Right atrium auricular region (tissue), 2 donors: ENCODE measurements at regions not wholly inside any gene's neighbourhood (a gene's known extent, or its start where the extent isn't known, plus 50 kb on each side); places are given as distances from the start of the nearest gene placed in this dataset.
"Not testable (repeated sequence)": the region's sequence is repeated elsewhere in the genome, so short reads cannot be mapped to it uniquely, and the experiment has no call there.

Experiments used
- DNase-seq: peaks from one replicate; pipeline ENCODE4 v3.0.0-alpha.2; 2019; ENCODE audit warnings: low spot score
- H3K27ac ChIP-seq, 2 donors: fragments of 200-600 bp; sonication (generic); 1 replicate in 1 of 2; 2 replicates in 1 of 2; pipeline ENCODE4 v1.5.1; 2016 to 2019
- H3K27me3 ChIP-seq, 2 donors: fragments of 200-600 bp; sonication (generic); one replicate each; pipeline versions ENCODE4 v1.5.1 to v1.6.0; 2017 to 2019
- H3K36me3 ChIP-seq: fragments of 200-600 bp; sonication (generic); one replicate; pipeline ENCODE4 v1.5.1; 2016
- H3K4me1 ChIP-seq, 2 donors: fragments of 200-600 bp; sonication (generic); one replicate each; pipeline versions ENCODE4 v1.5.1 to v1.6.0; 2017 to 2019
- H3K4me3 ChIP-seq, 2 donors: fragments of 200-600 bp; sonication (generic); 1 replicate in 1 of 2; 2 replicates in 1 of 2; pipeline ENCODE4 v1.5.1; 2017 to 2019; ENCODE audit warnings: mild to moderate bottlenecking in 1 of 2, moderate library complexity in 1 of 2
- H3K9me3 ChIP-seq, 2 donors: fragments of 200-600 bp; sonication (generic); one replicate each; pipeline ENCODE4 v1.5.1; 2019
- CTCF ChIP-seq, 2 donors: fragments of 200-600 bp; sonication (generic); IDR thresholded peaks; one replicate each; pipeline ENCODE4 v1.5.1; 2019; ENCODE audit warnings: antibody characterized with exemption in 2 of 2

- H3K9me3 ChIP-seq, result no peaks in the 10 kb centered on the region
- no peak overlapping the region for H3K4me3 ChIP-seq
- no peak overlapping the region for H3K27ac ChIP-seq
- TF ChIP-seq CTCF (IDR thresholded peaks at IDR 0.05), result no peak
- H3K27me3 ChIP-seq, result no peaks in the 10 kb centered on the region
- DNase-seq, result no peak
- H3K4me1 ChIP-seq, result peaks cover 0 to 17% of the 10 kb centered on the region in 2 donors
- no peaks in the 10 kb centered on the region for H3K36me3 ChIP-seq
These were observed 129.9 kb upstream of the CIBAR2 start for GRCh38 chr16:85242140-85242539.

- H3K36me3 ChIP-seq, result no peaks in the 10 kb centered on the region
- no peak for TF ChIP-seq CTCF (IDR thresholded peaks at IDR 0.05)
- H3K9me3 ChIP-seq, result no peaks in the 10 kb centered on the region
- no peak overlapping the region for H3K27ac ChIP-seq
- H3K27me3 ChIP-seq, result no peaks in the 10 kb centered on the region
- H3K4me3 ChIP-seq, result no peak overlapping the region
- no peak for DNase-seq
- H3K4me1 ChIP-seq, result peaks cover 0 to 9% of the 10 kb centered on the region in 2 donors
These were observed 131.0 kb upstream of the CIBAR2 start for GRCh38 chr16:85243308-85243707.

DNA sequence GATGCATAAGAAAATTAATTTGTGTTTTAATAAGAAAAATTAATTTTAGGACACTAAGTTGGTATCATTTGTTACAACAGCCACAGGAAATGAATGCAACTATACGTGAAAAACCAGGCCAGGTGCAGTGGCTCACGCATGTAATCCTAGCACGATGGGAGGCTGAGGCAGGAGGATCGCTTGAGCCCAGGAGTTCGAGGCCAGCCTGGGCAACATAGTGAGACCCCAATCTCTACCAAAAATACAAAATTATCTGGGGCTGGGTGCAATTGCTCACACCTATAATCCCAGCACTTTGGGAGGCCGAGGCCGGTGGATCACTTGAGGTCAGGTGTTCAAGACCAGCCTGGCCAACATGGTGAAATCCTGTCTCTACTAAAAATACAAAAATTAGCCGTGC, 132.2 kb upstream of the CIBAR2 start:
- not testable (repeated sequence) for H3K9me3 ChIP-seq, H3K27ac ChIP-seq, DNase-seq

GRCh38 chr16:85245307-85246172, 133.3 kb upstream of the CIBAR2 start:
- no peak overlapping the region for H3K27ac ChIP-seq
- peaks cover 0 to 6% of the 10 kb centered on the region in 2 donors for H3K4me1 ChIP-seq
- H3K27me3 ChIP-seq, result no peaks in the 10 kb centered on the region
- H3K4me3 ChIP-seq, result no peak overlapping the region
- no peak for DNase-seq
- H3K36me3 ChIP-seq, result no peaks in the 10 kb centered on the region
- TF ChIP-seq CTCF (IDR thresholded peaks at IDR 0.05), result peak; percentile 70 to 94
- no peaks in the 10 kb centered on the region for H3K9me3 ChIP-seq

More for the DNA sequence above, 132.2 kb upstream of the CIBAR2 start:
- H3K36me3 ChIP-seq, H3K4me1 ChIP-seq, H3K27me3 ChIP-seq, H3K4me3 ChIP-seq: not testable (repeated sequence)

DNA sequence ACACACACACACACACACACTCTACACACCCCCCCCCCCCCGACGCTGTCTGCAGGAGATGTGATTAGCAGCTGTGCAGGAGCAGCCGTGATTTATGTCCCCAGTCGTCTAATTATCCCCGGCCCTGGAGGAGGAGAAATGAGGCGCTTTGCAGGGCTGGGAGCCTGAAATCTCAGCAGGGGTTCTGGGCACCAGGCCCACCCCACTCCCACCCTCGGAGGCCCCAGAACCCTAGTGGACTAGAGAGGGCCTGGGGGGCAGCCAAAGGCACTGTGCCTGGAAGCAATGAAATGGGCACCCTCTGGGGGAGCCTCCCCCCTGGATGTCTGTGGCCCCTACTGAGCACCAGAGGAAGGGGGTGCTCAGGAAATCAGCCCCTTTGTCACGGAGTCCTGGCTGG, 134.2 kb upstream of the CIBAR2 start:
- no peaks in the 10 kb centered on the region for H3K9me3 ChIP-seq
- H3K4me1 ChIP-seq, result peaks cover 0 to 6% of the 10 kb centered on the region in 2 donors
- no peak for TF ChIP-seq CTCF (IDR thresholded peaks at IDR 0.05)
- H3K4me3 ChIP-seq, result no peak overlapping the region
- no peak overlapping the region for H3K27ac ChIP-seq
- no peaks in the 10 kb centered on the region for H3K27me3 ChIP-seq
- no peak for DNase-seq
- H3K36me3 ChIP-seq, result no peaks in the 10 kb centered on the region

- no peak for DNase-seq
- Histone ChIP-seq H3K4me3 (no peak overlapping the region), H3K9me3 (no peaks in the 10 kb centered on the region), H3K36me3 (no peaks in the 10 kb centered on the region), H3K4me1 (peaks cover 0 to 6% of the 10 kb centered on the region in 2 donors), H3K27ac (no peak overlapping the region), H3K27me3 (no peaks in the 10 kb centered on the region)
- TF ChIP-seq CTCF (IDR thresholded peaks at IDR 0.05), result no peak
These were observed 134.7 kb upstream of the CIBAR2 start for GRCh38 chr16:85246973-85247372.
